NCI-H524 (cell line): ENCODE measurements at regions not wholly inside any gene's neighbourhood (a gene's known extent, or its start where the extent isn't known, plus 50 kb on each side); places are given as distances from the start of the nearest gene placed in this dataset.

ENCODE experiments used
- DNase-seq, 2 experiments: peaks; one replicate each; lab custom pipeline; 2025; lab: John Stamatoyannopoulos, UW

DNA sequence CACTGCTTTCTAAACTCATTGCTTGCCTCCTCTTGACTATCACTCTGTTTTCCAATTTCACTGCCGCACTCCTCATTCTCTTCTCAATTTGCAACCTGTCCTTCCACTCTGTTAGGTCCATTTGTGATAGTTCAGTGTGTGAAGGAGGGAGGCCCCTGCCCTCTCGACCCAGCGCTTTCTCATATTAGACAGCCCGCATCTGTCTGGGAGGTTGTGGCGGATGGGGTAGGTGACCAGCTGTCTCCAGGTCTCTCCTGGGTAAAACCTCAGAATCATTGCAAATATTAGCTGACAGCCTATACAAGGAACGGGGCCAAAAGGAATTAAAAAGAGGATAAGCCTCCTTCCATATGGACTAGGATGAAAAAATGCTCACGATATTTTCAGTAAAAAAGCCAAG lies 358.3 kb downstream of the SHQ1 start:
- DNase-seq = peak; percentile 81 to 89

DNA sequence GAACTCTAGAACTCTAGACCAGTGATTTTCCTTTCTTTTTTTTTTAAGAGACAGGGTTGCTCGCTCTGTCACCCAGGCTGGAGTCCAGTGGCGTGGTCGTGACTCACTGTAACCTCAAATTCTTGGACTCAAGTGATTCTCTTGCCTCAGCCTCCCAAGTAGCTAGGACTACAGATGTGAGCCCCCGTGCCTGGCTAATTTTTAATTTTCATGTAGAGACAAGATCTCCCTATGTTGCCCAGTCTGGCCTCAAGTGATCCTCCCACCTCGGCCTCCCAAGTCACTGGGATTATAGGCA lies 359.6 kb downstream of the SHQ1 start:
- DNase-seq = no peak

DNA sequence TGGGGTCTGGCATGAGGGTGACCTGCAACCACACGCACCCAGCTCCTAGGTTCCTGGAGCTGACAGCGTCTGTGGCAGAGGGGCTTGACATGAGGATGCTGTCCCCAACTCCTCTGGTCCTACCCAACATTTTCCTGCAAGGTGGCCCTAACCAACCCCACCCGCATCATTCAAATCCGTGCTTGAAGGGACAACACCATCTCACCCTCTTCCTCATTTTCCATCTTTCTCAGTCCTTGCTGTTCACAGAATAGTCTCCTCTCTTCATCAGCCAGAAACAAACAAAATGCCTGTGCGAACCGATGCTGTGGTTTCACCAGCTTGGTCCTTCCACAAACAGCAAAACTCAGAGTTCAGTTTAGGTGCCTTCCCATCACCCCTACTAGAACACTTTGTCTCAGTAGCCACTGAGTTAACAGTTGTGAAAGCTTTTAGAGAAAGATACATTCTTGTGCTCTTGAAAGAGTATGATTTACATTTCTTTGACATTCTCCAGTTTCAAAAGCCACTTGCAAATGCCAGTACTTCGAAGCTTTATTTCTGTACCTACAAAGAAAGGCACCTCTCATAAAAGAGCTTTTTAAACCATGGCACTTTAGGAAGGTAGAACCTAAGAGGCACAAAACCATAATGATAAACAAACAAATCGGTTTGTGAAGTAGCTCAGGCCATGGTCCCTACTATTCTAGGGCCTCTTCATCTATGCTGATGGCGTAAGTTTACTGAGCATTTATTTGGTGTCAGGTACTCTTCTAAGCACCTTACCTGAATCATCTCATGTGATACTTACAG lies 360.1 kb downstream of the SHQ1 start:
- no peak for DNase-seq

DNA sequence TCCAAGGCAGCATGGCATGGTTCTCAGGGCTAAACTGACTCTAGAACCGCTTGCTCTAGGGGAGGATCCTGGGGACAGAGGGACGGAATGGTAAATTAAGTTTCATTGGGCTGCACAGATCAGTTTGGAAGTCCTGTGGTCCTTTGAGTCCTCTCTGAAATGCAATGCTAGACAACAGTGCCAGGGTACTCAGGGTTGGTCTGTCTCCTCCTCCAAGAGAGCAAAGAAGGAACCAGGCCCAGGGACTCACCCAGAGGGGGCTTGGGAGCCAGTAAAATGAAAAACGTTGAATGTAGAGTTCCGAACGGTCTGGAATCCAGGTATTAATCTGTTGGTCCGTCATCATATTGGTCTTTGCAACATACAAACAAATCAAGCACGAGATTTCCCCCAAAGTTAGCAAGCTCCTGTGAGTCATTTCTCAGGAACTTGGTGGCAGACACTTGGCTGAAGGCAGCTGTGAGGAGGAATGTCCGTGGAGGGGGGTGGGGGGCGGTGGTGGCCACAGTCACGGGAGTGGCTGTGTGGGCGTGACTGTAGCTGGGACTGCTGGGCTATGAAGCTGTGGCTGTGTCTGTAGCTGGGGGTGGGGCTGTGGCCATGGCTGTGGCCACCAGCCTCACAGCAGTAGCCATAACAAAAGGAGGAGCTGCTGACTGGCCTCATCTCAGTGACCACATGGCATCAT lies 361.0 kb downstream of the SHQ1 start:
- no peak for DNase-seq

DNA sequence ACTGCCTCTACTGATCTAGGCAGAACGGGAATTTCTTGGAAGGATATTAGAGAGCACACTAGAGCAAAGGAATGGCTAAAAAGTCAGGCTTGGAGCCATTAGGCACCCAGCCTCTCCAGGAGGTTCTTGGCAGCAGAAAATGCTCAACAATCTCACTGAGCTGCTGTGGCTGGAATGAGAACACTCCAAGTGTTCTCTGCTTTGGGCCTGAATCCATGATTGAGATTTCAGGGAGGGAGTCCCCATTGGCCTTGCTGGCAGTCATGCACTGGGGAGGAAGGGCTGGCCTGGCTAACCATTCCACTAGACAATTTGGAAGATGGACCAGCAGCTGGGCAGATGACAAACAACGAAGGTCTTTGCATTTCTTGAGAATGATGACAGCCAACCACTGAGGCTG lies 362.6 kb downstream of the SHQ1 start:
- no peak for DNase-seq

DNA sequence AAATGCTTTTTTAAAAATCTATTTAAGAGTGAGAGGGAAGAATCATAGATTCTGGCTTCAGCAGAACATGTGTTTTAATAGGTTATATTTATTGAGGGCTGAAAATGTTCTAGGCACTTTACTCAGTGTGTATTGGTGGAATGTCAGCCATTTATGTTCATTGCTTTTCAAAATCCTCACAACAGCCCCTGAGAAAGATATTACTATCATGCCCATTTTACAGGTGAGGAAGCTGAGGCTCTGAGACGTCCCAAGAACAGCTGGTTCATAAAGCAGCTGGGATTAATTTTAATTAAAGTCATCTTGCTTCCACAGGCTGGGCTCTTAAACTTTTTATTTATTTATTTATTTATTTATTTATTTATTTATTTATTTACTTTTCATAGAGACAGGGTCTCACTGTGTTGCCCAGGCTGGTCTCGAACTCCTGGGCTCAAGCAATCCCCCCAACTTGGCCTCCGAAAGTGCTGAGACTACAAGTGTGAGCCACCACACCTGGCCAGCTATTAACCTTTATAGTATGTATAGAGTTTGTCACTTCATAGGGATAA lies 364.6 kb downstream of the SHQ1 start:
- no peak for DNase-seq

DNA sequence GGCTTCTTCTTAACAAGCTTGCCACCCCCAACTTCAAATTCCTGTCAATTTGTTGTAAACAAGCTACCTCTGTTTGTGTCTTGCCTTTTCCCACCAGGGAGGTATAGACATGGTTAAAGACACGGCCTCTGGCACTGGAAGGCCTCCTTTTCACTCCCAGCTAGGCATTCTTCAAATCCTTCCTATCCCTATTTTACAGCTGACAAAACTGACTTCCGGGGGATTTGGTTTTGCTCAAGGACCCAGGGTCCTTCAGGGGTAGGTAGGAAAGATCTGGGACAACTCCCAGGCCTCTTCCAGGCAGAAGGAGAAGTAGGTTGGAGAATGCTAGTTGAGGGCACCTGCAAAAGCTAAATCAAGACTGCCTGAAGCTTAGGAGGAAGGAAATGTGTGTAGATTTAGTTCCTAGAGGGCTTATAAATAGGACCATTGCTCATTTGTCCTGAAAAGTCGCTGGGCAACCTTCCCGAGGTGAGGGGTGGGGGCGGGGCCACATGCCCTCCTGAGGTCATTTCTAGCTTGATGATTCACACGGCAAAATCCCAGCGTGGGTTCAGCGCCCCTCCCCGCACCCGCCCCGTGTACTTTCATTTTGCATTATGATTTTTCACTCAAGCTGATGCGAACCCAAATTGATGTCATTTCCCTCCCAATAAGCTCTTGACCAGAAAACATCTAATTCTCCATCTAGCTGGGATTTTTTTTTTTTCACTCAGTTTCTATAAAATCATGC lies 365.5 kb downstream of the SHQ1 start:
- DNase-seq = no peak

DNA sequence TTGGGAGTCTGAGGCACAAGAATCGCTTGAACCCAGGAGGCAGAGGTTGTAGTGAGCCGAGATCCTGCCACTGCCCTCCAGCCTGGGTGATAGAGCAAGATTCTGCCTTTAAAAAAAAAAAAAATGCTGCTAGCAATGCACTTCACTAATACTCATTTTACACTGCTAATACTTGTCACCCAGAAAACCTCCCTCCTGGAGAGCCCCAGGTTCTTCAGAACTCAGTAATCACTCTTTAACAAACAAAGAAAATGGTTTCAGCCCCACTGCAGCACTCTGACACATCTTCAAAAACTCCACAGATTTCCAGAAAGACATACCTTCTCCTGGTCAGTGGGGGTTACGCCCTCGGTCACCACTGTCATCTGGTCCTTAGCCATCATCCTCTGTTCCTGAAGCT lies 366.7 kb downstream of the SHQ1 start:
- no peak for DNase-seq

DNA sequence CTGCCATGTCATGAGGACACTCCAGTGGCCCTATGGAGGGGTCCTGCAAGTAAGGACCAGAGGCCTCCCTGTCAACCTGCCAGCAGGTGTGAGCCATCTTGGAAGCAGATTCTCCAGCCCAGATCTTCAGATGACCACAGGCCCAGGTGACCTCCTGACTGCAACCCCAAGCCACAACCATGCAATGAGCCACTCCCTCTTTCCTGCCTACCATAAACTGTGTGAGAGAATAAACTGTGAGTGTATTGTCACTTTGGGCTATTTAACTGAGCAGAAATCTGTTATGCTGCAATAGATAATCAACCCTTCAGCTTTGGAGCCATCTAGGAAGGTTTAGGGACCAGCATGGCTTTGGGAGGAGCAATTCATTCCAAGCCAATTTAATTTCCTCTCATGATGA lies 367.9 kb downstream of the SHQ1 start:
- no peak for DNase-seq

DNA sequence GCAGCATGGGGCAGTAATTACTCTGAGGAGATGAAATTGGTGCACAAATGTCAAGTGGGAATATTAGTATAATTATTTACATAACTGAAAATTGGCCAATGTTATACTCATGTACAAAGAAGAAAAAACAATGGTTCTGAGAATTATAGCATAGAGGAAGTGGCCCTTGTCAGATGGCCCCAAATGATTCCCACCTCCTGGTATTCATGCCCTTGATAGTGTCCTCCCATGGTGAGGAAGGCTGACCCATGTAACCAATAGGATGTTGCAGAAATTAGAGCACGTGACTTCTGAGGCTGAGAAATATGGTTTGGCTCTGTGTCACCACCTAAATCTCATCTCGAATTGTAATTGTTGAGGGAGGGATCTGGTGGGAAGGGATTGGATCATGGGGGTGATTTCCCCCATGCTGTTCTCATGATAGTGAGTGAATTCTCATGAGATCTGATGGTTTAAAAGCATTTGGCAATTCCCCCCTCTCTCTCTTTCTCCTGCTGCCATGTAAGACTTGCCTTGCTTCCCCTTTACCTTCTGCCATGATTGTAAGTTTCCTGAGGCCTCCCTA lies 368.5 kb downstream of the SHQ1 start:
- DNase-seq = no peak

DNA sequence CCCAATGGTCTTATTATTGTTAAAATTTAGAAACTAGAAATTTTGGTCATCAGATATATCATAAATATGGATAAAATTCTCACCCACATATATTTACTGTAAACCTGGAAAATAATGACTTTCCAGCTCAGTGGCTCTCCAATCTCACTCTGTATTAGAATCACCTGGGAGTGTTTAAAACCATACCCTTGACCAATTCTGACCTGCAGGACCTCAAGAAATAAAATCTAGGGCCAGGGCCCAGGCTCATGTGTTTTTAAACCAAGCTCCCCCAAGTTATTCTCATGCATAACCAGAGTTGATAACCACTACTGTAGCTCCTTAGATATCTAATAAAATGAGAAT lies 372.1 kb downstream of the SHQ1 start:
- DNase-seq = no peak

DNA sequence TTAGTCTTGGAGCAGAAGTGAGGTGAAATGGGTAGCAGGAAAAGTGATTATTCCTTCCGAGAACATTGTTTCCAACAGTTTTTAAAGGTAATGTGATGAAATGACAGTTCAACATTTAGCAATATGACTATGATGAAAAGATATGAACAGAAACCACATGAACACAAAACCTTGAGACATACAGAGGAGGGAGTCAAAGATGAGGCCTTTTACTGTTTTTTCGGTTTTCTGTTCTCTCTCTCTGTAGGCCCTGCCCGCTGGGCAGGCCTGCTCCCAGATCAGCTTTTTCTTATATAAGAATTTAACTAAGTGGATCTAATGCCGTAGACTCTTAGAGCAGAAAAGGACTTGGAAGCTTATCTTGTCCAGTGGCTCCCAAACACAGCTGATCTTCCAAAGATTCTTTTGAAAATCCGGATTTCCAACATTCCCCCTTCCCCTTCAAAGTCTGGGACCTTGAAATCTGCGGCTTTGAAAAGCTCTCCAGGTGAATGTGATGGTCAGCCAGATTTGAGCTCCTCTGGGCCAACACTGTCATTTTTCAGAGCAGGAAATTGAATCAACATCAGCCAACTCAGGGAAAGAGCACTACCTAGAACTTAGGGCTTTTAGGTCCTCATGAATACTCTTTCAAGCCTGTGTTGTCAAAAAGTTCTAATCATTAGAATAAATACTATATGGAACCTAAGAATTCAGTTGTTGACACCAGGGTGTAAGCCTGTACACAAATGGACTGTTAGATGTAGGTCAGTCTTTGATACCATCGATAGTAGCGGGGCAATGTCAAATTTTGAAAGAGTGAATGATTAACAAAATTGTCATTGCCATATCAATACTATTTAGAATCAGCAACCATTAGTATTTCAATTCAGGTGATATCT lies 372.7 kb downstream of the SHQ1 start:
- DNase-seq = no peak

DNA sequence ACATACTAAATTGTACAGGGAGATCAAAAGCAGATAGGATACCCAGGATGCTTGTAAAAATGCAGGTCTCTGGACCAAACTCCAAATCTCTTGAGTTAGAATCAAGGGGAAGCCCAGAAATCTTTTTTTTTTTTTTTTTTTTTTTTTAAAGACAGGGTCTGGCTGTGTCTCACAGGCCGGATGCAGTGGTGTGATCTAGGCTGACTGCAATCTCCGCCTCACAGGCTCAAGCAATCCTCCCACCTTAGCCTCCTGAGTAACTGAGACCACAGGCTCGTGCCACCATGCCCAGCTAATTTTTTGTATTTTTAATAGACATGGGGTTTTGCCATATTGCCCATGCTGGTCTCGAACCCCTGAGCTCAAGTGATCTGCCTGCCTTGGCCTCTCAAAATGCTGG lies 373.5 kb downstream of the SHQ1 start:
- no peak for DNase-seq

DNA sequence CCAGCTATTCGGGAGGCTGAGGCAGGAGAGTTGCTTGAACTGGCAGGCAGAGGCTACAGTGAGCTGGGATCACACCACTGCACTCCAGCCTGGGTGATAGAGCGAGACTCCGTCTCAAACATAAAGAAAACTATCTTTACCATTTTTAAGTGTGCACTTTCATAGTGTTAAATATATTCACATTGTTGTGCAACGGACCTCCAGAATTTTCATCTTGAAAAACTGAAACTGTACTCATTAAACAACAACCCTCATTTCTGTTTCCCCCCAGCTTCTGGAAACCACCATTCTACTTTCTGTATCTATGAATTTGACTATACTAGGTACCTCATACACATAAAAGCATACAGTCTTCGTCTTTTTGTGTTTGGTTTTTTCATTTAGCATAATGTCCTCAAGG lies 375.1 kb downstream of the SHQ1 start:
- DNase-seq = no peak

DNA sequence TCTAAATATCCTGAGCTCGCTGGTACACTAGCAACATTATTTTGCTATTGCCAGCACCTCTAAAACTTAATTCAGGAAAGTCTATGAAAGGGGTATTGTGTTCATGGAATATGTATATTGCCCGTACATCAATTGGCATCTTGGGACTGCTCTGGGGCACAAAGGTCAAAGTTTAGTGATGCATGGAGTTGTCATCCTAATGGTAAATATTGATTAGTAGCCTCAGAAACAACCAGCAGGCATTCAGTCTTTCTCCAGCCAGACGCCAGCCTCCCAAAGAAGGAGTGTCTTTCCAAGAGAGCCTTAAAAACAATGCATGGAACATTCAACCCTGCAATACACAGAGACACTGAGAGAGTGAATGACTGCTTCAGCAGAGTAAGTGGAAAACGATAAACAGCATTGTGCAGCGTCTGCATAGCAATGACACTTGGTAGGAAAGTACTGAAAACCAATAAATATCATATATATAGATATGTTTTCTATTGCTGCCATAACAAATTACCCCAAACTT lies 377.3 kb downstream of the SHQ1 start:
- no peak for DNase-seq

DNA sequence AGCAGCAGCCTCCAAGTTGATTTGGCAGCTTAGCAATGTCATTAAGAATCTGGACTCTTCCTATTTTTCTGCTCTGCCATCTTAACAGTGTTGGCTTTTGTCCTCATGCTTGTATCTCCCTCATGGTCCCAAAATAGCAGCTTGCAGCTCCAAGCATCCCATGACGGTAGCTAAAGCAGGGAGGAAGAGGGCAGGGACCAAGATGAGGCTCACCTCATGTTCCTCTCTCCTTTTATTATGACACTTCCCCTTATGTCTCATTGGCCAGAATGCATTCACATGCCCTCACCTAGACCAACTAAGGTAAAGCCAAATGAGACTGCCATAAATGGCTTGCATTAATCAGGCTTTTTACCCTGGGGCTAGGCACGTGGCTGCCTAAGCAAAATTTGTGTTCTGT lies 382.4 kb downstream of the SHQ1 start:
- DNase-seq = no peak

DNA sequence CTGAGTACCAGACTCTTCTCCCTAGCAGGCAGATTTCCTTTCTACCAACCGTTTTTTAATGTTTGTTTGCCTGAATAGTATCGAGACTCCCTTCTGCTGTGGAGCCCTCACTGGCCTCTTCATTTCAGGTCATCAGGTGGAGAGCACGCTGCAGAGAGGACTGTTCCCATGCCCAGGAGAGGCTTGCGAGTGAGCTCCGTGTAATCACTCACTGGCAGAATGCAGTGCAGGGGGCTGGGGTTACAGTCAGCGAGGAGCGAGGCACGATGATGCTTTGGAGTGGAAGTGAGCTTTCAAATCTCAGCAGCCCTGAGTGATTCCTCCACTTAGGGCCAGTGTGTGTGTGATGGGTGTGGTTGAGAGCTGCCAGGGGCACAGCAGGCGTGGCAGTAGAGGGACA lies 385.2 kb downstream of the SHQ1 start:
- DNase-seq = no peak

DNA sequence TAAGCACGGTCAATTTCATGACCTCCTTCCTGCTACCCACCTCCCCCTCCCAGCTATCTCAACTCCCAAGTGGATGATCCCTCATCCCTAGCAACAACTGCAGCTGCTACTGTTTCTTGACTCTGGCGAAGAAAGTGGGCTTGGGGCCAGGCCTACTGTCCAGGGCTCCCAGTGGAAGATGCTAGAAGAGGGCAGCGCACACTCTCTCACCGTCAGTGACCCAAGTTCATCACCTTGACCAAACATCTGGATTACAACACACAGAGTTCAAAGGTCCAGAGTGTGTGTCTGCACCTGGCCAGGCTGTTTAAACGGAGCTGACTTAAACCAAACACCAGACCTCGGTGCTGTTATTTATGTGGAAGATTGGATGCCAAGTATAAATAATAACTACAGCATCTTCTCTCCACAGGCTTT lies 385.6 kb downstream of the SHQ1 start:
- peak in 1 of 2 experiments; percentile 46 for DNase-seq

DNA sequence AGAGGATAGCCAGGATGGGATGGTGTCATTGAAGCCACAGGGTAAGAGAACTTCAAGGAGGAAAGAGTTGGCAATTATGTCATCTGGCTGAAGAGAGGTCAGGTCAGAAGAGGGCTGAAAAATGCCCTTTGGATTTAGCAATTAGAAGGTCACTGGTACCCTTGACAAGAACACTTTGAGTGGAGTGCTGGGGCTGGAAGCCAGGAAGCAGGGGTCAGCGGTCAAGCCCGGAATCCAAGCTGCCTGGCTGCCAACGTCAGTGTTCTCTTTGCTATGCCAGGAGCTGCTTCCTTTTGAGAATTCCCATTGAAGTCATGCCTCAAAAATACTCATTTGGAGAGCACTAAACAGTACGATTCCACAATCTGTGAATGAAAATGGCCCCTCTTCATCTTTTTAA lies 386.5 kb downstream of the SHQ1 start:
- DNase-seq = no peak

DNA sequence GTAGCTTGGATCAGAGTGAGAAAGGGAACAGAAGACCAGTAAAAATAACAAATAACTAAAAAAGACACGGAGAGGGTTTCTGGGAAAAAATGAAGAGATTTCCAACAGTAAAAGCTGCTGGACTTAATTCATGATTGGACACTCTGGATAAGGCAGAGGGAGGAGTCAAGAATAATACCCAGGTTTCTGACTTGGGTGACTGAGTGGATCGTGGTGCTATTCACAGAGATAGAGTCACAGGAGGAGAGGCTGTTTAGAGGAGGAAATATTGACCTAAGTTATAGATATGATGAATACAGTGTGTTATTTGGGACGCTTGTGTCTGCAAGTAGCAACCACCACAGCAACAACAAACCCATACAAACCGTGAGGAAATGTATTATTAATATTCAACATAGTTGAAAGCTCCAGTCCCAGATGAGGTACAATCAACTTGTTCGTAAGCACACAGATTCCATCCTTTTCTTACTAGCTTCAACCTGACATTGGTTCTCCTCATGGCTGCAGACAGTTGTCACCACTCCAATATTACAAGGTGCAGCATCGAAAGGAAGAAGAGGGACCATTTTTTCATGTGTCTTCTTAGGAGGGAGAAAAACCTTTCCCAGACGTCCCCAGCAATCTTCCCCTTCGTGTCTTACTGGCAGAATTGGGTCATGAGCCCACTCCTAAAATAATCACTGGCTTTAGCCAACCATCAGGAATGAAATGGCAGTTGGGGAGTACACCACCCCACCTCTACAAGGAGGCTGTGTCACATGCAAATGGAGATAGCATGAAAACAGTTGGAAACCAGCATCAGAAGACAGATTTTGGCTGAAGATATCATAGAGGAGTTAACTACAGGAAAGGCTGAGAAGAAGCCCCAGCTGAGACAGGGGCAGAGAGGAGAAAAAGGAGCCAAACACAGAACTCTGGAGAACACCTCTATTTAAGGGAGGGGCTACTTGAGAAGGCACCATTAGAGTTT lies 387.8 kb downstream of the SHQ1 start:
- DNase-seq = no peak
